ENCODE measurements at regions not wholly inside any gene's neighbourhood (a gene's known extent, or its start where the extent isn't known, plus 50 kb on each side); places are given as distances from the start of the nearest gene placed in this dataset.

DNA sequence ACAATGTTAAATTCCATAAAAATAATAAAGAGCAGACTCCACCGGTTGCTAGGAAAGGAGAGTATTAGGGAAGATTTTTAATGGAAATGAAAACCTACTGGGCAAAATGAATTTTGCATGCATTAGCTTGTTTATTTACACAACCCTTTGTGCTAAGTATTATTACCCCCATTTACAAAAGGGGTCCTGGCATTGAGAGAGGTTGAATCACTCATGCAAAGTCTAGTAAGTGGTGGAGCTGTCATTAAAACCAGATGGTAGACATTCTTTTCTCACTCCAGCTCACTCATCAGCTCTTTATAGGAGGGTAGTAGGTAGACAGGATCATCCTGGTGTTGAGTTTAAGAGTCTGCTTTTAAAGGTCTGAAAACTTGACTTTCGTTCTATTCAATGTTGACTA lies 395.1 kb downstream of the PLK2 start:
- TF ChIP-seq POLR2AphosphoS5 (IDR thresholded peaks at IDR 0.05; ENCODE audit: borderline replicate concordance, low read depth, low read length) (no peak), EZH2 (IDR thresholded peaks at IDR 0.05) (no peak), FOXP2 (optimal IDR thresholded peaks at IDR 0.05; ENCODE audit: control extremely low read depth, extremely low read length, insufficient read depth) (no peak)

All from SK-N-MC (cell line).